Endothelial cell (in vitro differentiated cells): ENCODE measurements at regions not wholly inside any gene's neighbourhood (a gene's known extent, or its start where the extent isn't known, plus 50 kb on each side); places are given as distances from the start of the nearest gene placed in this dataset.

Experiments
- DNase-seq: peaks from one replicate; pipeline ENCODE4 v3.0.0; 2021; ENCODE audit warnings: low spot score
- H3K27ac Mint-ChIP-seq: one replicate; pipeline ENCODE4 v1.8.0; 2021; ENCODE audit warnings: mixed read lengths, inconsistent platforms; ENCODE audit not compliant: unreplicated experiment
- H3K27me3 Mint-ChIP-seq: one replicate; pipeline ENCODE4 v1.8.0; 2021; ENCODE audit warnings: mild to moderate bottlenecking, moderate library complexity, mixed read lengths, inconsistent platforms; ENCODE audit not compliant: unreplicated experiment
- H3K36me3 Mint-ChIP-seq: one replicate; pipeline ENCODE4 v1.8.0; 2021; ENCODE audit warnings: mild to moderate bottlenecking, low read depth, mixed read lengths, inconsistent platforms; ENCODE audit not compliant: unreplicated experiment
- H3K4me1 Mint-ChIP-seq: one replicate; pipeline ENCODE4 v1.8.0; 2021; ENCODE audit warnings: mild to moderate bottlenecking, mixed read lengths, inconsistent platforms; ENCODE audit not compliant: unreplicated experiment
- H3K4me3 Mint-ChIP-seq: one replicate; pipeline ENCODE4 v1.8.0; 2021; ENCODE audit warnings: mild to moderate bottlenecking, mixed read lengths, inconsistent platforms; ENCODE audit not compliant: unreplicated experiment
- H3K9me3 Mint-ChIP-seq: one replicate; pipeline ENCODE4 v1.8.0; 2021; ENCODE audit warnings: mixed read lengths, inconsistent platforms; ENCODE audit not compliant: unreplicated experiment
- TF ChIP-seq, protein P1 (sequence below): fragments of 200-600 bp; sonication (generic); IDR thresholded peaks from one replicate; pipeline ENCODE4 v1.5.0; 2021; ENCODE audit warnings: antibody characterized with exemption; ENCODE audit not compliant: unreplicated experiment

DNA sequence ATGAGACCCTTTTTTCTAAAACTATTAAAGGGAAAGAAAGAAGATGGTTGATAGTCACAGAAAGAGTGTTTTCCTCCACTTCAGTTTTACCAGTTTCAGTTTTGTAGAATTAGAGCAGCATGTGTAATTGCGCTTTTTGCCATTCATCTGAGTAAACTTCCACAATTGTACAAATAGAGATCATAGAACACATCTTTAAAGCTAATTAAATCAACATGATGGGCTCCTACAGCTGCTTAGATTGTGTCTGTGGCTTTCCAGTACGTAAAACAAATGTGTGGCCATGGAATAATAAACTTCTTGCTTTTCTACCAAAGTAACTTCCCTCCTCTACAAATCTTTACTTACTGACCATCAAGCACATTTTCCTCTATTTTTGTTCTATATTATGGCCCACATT lies 84.2 kb upstream of the LRIG3 start:
- Mint-ChIP-seq H3K9me3 (no peaks in the 10 kb centered on the region), H3K27me3 (peaks cover 2% of the 10 kb centered on the region), H3K4me3 (no peak overlapping the region)

DNA sequence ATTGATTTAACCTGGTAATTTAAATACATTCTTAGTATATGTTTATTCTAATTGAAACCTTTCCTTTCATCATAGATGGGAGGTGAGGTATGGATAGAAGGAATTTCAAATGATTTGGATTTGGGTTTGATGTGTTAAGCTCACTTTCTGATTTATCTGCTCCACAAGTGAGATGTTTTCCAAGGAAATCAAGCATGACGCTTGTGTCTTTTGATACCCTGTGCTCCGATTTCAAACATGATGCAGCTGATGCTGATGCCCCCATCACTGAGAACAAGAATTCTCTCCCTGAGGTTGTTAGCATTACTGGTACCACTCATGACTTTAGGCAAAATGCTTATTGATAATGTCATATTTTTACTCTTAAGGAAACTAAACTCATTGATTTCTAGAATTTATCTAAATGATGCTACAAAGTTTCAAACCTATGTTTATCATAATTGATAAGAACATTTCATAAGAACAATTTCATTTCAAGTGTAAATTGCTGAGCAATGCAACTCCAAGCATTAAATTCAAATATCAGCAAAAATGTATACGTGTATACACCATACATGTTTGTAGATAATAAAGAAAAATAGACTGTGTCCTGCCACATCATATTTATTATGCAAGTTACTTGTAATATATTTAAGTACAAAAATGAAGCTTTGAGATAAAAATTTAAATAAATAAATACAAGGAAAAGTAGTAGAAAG lies 75.5 kb upstream of the LRIG3 start:
- Mint-ChIP-seq H3K4me3 (no peak overlapping the region), H3K4me1 (no peaks in the 10 kb centered on the region), H3K27me3 (peaks cover 1% of the 10 kb centered on the region), H3K9me3 (no peaks in the 10 kb centered on the region), H3K36me3 (no peaks in the 10 kb centered on the region), H3K27ac (no peak overlapping the region)
- no peak for DNase-seq
- TF ChIP-seq, protein P1, sequence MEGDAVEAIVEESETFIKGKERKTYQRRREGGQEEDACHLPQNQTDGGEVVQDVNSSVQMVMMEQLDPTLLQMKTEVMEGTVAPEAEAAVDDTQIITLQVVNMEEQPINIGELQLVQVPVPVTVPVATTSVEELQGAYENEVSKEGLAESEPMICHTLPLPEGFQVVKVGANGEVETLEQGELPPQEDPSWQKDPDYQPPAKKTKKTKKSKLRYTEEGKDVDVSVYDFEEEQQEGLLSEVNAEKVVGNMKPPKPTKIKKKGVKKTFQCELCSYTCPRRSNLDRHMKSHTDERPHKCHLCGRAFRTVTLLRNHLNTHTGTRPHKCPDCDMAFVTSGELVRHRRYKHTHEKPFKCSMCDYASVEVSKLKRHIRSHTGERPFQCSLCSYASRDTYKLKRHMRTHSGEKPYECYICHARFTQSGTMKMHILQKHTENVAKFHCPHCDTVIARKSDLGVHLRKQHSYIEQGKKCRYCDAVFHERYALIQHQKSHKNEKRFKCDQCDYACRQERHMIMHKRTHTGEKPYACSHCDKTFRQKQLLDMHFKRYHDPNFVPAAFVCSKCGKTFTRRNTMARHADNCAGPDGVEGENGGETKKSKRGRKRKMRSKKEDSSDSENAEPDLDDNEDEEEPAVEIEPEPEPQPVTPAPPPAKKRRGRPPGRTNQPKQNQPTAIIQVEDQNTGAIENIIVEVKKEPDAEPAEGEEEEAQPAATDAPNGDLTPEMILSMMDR, result no peak

More for the DNA sequence above, 84.2 kb upstream of the LRIG3 start:
- Mint-ChIP-seq H3K36me3 (no peaks in the 10 kb centered on the region), H3K27ac (no peak overlapping the region), H3K4me1 (no peaks in the 10 kb centered on the region)
- DNase-seq, result no peak
- TF ChIP-seq, protein P1, result no peak

DNA sequence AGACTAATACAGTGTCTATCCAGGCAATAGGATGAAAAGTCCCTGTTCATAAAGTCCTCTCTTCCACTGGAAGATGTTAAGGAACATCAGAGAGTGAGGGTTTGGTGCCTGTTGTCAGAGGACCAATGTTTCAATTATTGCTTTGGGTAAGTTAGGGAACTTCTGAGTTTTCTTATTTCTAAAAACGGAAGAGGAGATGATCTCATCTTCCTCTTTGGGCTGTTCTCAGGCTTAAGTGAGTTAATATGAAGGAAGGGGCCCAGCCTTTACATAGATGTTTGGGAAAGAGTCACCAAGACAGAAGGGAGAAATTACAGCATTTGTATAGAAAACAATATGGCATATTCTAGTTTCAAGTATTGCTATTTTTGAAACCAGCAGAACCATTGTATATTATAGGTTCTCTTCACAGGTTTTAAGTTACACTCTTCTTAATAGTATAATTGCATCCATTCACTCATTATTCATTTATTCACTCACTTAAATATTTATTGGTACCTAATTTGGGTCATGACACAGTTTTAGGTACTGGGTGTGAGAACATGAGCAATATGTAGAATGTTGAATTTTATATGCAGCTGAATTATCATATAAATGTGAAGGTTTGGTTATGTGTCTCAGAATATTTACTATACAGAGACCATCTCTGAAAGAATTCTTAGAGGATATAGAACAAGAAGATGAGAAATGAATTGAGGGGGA lies 68.5 kb upstream of the LRIG3 start:
- H3K27me3 Mint-ChIP-seq, result peaks cover 1% of the 10 kb centered on the region
- peaks cover 6% of the 10 kb centered on the region for H3K4me1 Mint-ChIP-seq
- no peaks in the 10 kb centered on the region for H3K9me3 Mint-ChIP-seq
- no peak for DNase-seq
- TF ChIP-seq, protein P1, result no peak
- no peak overlapping the region for H3K27ac Mint-ChIP-seq
- no peak overlapping the region for H3K4me3 Mint-ChIP-seq
- peaks cover 3% of the 10 kb centered on the region for H3K36me3 Mint-ChIP-seq

DNA sequence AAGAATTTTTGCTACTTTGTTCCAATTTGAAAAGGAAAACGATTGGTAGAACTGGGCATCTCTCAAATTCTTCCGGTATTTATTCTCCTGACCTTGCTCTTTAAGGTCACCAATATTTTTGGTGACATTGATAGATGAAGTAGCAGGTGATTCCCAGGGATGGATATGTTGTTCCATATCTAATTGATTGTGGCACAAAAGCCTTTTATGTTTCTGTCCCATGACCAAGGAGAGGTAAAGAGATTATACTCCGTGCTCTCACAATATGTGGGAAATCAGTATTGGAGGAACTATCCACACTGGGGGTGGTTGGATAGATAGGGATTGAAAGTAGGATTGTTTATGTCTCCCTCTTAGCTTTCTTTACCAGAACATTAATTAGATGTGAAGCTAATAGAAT lies 61.7 kb upstream of the LRIG3 start:
- TF ChIP-seq, protein P1, result no peak

DNA sequence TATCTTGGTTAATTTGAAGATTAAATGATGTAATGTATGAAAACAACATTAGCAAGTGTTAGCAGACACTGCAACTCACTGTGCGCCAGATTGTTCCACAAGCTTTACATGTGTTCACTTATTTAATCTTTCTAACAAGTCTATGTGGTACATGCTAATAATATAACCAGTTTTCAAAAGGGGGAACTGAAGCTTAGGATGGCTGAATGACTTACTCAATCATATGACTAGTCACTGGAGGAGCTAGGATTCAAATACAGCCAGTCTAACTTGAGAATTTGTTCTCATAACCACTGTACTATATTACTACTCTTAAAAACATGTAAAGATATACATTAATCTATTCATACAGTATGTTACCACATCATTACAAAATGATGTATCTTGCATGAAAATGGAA lies 60.5 kb upstream of the LRIG3 start:
- peaks cover 6% of the 10 kb centered on the region for H3K4me1 Mint-ChIP-seq
- no peak overlapping the region for H3K4me3 Mint-ChIP-seq
- no peak overlapping the region for H3K27ac Mint-ChIP-seq
- H3K9me3 Mint-ChIP-seq, result no peaks in the 10 kb centered on the region
- H3K27me3 Mint-ChIP-seq, result no peaks in the 10 kb centered on the region
- H3K36me3 Mint-ChIP-seq, result no peaks in the 10 kb centered on the region
- DNase-seq, result no peak
- TF ChIP-seq, protein P1, result no peak

More for the DNA sequence above, 61.7 kb upstream of the LRIG3 start:
- H3K36me3 Mint-ChIP-seq, result no peaks in the 10 kb centered on the region
- H3K4me1 Mint-ChIP-seq, result peaks cover 6% of the 10 kb centered on the region
- H3K27me3 Mint-ChIP-seq, result no peaks in the 10 kb centered on the region
- H3K4me3 Mint-ChIP-seq, result no peak overlapping the region
- no peaks in the 10 kb centered on the region for H3K9me3 Mint-ChIP-seq
- H3K27ac Mint-ChIP-seq, result no peak overlapping the region
- DNase-seq, result no peak
